ENCODE measurements at regions not wholly inside any gene's neighbourhood (a gene's known extent, or its start where the extent isn't known, plus 50 kb on each side); places are given as distances from the start of the nearest gene placed in this dataset.

GRCh38 chr4:153922148-153922547 lies 133.3 kb upstream of the SFRP2 start:
- POLR2A ChIA-PET: interaction anchor here (1.1 kb wide), 1 partner anchor 18 kb away, joined by 3 read pairs; no protein-coding TSS in a partner anchor
- Histone ChIP-seq H3K4me1 (ENCODE audit: insufficient read depth, low read length, poor library complexity, severe bottlenecking) (no peaks in the 10 kb centered on the region), H3K9me3 (ENCODE audit: low read length) (no peaks in the 10 kb centered on the region), H3K27ac (ENCODE audit: low read depth, low read length, poor library complexity, severe bottlenecking) (no peak overlapping the region), H2AFZ (ENCODE audit: low read length) (no peak overlapping the region), H3K36me3 (ENCODE audit: insufficient read depth, low read length) (no peaks in the 10 kb centered on the region), H3K79me2 (ENCODE audit: insufficient read depth, low read depth, low read length) (no peaks in the 10 kb centered on the region), H3K9me2 (ENCODE audit: insufficient read depth, low read length) (no peaks in the 10 kb centered on the region), H3K4me2 (ENCODE audit: low read length) (no peak overlapping the region), H4K20me1 (ENCODE audit: insufficient read depth, low read length) (no peaks in the 10 kb centered on the region), H3K4me3 (ENCODE audit: low read depth, low read length, poor library complexity, severe bottlenecking) (no peak overlapping the region)
- CTCF ChIA-PET (ENCODE audit: unreplicated experiment): no interaction called here
- no peak for TF ChIP-seq EZH2phosphoT487 (IDR thresholded peaks at IDR 0.05; ENCODE audit: borderline replicate concordance, low read depth, low read length)
- intact Hi-C loops (cut with micrococcal nuclease; ENCODE audit: unreplicated experiment): no loop called here
- DNase-seq (ENCODE audit: low spot score): no peak
- BruUV-seq (replicated peaks): no TSS peak

GRCh38 chr4:153919667-153920066 lies 130.8 kb upstream of the SFRP2 start:
- Histone ChIP-seq H3K4me3 (ENCODE audit: low read depth, low read length, poor library complexity, severe bottlenecking) (no peak overlapping the region), H3K9me3 (ENCODE audit: low read length) (no peaks in the 10 kb centered on the region), H3K9me2 (ENCODE audit: insufficient read depth, low read length) (no peaks in the 10 kb centered on the region), H3K4me1 (ENCODE audit: insufficient read depth, low read length, poor library complexity, severe bottlenecking) (no peaks in the 10 kb centered on the region), H3K79me2 (ENCODE audit: insufficient read depth, low read depth, low read length) (no peaks in the 10 kb centered on the region), H3K36me3 (ENCODE audit: insufficient read depth, low read length) (no peaks in the 10 kb centered on the region), H3K4me2 (ENCODE audit: low read length) (no peak overlapping the region), H2AFZ (ENCODE audit: low read length) (no peak overlapping the region), H3K27ac (ENCODE audit: low read depth, low read length, poor library complexity, severe bottlenecking) (no peak overlapping the region), H4K20me1 (ENCODE audit: insufficient read depth, low read length) (no peaks in the 10 kb centered on the region)
- POLR2A ChIA-PET: no interaction called here
- DNase-seq (ENCODE audit: low spot score): no peak
- TF ChIP-seq EZH2phosphoT487 (IDR thresholded peaks at IDR 0.05; ENCODE audit: borderline replicate concordance, low read depth, low read length) (no peak), CTCF (conservative IDR thresholded peaks at IDR 0.05; ENCODE audit: low read length) (no peak)
- CTCF ChIA-PET (ENCODE audit: unreplicated experiment): no interaction called here
- no TSS peak for BruUV-seq (replicated peaks)
- intact Hi-C loops (cut with micrococcal nuclease; ENCODE audit: unreplicated experiment): no loop called here

- no peak overlapping the region for H2AFZ ChIP-seq (ENCODE audit: low read length)
- H3K36me3 ChIP-seq (ENCODE audit: insufficient read depth, low read length): no peaks in the 10 kb centered on the region
- DNase-seq (ENCODE audit: low spot score): no peak
- TF ChIP-seq CTCF (conservative IDR thresholded peaks at IDR 0.05; ENCODE audit: low read length): no peak
- TF ChIP-seq EZH2phosphoT487 (IDR thresholded peaks at IDR 0.05; ENCODE audit: borderline replicate concordance, low read depth, low read length): no peak
- ChIA-PET CTCF (ENCODE audit: unreplicated experiment) (no interaction called here), POLR2A (interaction anchor here (0.6 kb wide), 2 partner anchors 126 to 182 kb away, joined by 3 read pairs; no protein-coding TSS in a partner anchor)
- H3K9me2 ChIP-seq (ENCODE audit: insufficient read depth, low read length): no peaks in the 10 kb centered on the region
- no TSS peak for BruUV-seq (replicated peaks)
- H3K4me2 ChIP-seq (ENCODE audit: low read length): no peak overlapping the region
- intact Hi-C loops (cut with micrococcal nuclease; ENCODE audit: unreplicated experiment): no loop called here
- H3K27ac ChIP-seq (ENCODE audit: low read depth, low read length, poor library complexity, severe bottlenecking): no peak overlapping the region
- no peaks in the 10 kb centered on the region for H4K20me1 ChIP-seq (ENCODE audit: insufficient read depth, low read length)
- no peaks in the 10 kb centered on the region for H3K4me1 ChIP-seq (ENCODE audit: insufficient read depth, low read length, poor library complexity, severe bottlenecking)
- H3K4me3 ChIP-seq (ENCODE audit: low read depth, low read length, poor library complexity, severe bottlenecking): no peak overlapping the region
- no peaks in the 10 kb centered on the region for H3K9me3 ChIP-seq (ENCODE audit: low read length)
- no peaks in the 10 kb centered on the region for H3K79me2 ChIP-seq (ENCODE audit: insufficient read depth, low read depth, low read length)
Observed at GRCh38 chr4:153916273-153916755, 127.4 kb upstream of the SFRP2 start.

All from OCI-LY7 (cell line).